Stimulated activated CD4-positive, alpha-beta T cell treated with anti-CD3 and anti-CD28 coated beads, Interleukin-2, amount 100 ng/mL, for 48 hours (primary cell): ENCODE measurements at regions not wholly inside any gene's neighbourhood (a gene's known extent, or its start where the extent isn't known, plus 50 kb on each side); places are given as distances from the start of the nearest gene placed in this dataset.
"Not testable (repeated sequence)": the region's sequence is repeated elsewhere in the genome, so short reads cannot be mapped to it uniquely, and the experiment has no call there.

Experiments
- DNase-seq, 2 donors: peaks; one replicate each; pipeline ENCODE4 v3.0.0-alpha.2; 2020

GRCh38 chr16:22627043-22627442 lies 116.4 kb downstream of the NPIPB5 start:
- DNase-seq = no peak

DNA sequence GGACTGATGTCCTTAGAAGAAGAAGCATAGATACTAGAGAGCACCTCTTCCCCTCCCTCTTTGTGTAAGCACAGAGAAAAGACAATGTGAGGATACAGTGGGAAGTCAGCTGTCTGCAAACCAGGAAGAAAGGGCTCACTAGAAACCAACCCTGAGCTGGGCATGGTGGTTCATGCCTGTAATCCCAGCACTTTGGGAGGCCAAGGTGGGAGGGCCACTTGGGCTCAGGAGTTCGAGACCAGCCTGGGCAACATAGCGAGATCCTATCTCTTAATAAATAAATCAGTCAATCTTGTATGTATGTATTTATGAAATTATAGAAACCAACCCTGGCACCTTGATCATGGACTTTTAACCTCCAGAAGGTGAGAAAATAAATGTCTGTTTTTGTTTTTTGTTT lies 118.3 kb downstream of the NPIPB5 start:
- DNase-seq = no peak

DNA sequence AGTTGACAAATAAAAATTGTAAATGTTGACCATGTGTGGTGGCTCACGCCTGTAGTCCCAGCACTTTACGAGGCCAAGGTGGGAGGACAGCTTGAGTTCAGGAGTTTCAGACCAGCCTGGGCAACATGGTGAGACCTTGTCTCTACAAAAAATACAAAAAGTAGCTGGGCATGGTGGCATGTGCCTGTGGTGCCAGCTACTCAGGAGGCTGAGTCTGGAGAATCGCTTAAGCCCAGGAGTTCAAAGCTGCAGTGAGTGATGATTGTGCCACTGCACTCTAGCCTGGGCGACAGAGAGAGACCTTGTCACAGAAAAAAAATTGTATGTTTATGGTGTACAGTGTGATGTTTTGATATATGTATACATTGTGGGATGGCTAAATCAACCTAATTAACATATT lies 119.6 kb downstream of the NPIPB5 start:
- DNase-seq = no peak

- no peak for DNase-seq
Observed at GRCh38 chr16:22631264-22631663, 120.6 kb downstream of the NPIPB5 start.

DNA sequence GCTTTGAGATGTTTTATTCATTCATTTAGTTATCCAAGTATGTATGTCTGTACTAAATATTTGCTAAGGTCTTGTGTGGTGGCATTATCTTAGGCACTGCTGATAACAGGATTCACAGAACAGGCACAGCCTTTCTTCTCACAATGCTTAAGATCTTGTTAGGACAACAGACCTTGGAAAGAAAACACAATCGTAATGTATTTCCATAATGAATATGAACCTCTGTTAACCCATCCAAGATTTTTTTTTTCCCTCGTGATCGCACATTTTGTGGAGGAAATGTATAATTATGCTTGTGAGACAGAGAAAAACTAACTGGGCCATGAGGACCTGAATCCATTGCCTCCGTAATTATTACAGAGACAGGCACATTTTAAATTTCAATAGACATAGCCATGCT lies 121.9 kb downstream of the NPIPB5 start:
- DNase-seq = no peak

DNA sequence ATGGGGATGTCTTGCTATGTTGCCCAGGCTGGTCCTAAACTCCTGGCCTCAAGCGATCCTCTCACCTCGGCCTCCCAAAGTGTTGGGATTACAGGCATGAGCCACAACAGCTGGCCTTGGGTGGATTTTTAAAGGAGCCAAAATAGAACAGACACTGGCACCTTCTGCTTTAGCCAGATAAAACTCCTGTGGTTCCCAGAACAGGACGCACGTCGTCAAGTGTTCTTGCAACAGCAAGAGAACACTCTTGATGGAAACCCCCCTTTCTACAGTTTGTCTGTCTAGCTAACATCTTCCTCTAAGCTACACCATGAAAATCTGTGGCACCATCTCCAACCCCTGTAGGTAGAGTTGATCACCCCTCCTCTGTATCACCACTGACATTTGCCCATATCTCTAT lies 122.6 kb downstream of the NPIPB5 start:
- DNase-seq = no peak

GRCh38 chr16:22633799-22634198 lies 123.1 kb downstream of the NPIPB5 start:
- no peak for DNase-seq

DNA sequence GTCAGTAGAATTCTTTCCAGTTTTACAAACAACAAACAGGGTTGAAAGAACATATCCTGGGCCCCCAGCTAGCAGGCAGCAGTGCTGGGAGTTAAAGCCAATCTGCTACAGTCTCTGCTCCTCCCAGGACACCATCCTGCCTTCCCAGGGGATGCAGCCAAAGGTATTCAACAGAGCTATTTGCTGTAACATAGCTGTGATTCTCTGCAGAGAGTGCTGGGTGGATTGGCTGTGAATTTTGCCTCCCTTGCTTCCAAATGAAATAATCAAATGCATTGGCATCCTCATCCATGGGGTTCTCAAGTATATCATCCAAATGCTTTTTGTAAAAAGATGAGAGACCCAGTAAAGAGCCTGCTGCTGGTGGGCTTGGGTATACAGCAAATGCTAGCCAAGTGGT lies 124.3 kb downstream of the NPIPB5 start:
- DNase-seq = no peak

DNA sequence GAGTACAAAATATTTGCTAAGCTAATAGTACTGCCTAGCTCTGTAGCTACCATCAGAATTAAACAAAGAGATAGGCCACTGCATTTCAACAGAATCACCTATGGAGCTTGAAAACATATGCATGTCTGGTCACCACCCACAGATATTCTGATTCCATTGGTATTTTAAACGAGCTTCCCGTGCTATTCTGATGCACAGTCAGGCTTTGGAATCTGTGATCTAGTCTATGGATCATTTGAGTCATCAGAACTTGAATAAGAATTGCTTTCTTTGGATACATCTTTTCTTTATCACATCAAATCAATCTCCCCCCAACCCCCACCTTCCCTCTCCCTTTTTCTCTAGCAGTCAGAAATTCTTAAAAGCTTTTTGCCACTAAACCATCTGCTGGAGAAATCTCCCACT lies 124.7 kb downstream of the NPIPB5 start:
- no peak for DNase-seq

DNA sequence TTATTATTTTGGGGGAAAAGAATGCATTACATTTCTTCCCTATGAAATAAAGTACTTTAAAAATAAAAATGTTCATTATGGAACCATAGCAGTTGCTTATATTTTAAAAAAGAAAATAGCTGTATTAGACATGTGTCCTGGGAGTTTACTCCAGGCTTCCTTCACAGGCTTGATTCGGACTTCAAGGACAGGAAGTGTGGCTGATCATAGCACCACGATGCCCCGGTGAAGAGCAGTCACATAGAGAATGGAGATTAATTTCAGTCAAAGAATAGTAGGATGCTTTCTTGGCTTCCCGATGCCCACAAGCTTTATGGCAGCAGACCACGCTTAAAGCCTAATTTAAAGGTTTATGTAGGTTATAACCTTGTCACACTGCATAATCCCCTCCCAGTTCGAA lies 125.1 kb downstream of the NPIPB5 start:
- DNase-seq = no peak

DNA sequence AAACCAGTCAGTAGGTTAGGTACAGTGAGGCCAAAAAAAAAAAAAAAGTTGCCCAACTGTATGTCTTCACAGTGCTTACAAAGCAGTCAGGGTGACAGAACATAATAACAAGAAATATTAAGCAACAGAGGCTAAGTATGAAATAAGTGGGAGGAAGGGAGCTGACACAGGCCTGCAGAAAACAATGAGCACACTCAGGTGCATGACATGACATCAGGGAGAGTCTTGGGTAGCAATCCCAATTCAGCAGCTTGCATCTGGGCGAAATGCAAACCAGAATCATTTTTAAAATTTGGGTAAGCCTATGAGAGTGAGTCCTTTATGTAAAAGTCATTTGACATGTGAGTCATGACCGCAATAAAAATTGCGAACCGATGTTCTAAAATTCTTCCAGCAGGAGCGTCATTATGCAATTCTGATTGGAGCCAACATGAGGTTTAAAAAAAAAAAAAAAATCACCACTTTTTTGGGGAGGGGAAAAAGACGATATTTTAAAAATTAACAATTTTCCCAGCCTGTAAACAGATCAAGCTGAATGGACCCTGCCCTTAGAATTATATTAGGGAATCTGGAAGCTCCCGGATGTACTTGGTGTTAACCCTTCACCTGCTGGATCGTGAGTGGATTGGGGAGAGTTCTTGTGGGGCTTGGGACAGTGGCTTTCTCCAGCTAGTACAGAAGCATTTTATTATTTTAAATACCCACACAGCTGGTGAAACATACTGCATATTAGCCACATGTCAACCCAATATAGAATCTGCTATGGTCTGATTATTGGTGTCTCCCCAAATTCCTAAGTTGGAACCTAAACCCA lies 127.9 kb downstream of the NPIPB5 start:
- DNase-seq = no peak

GRCh38 chr16:22641131-22641628 lies 130.5 kb downstream of the NPIPB5 start:
- no peak for DNase-seq

- DNase-seq = no peak
Observed at GRCh38 chr16:22642416-22643088, 131.9 kb downstream of the NPIPB5 start.

- DNase-seq = not testable (repeated sequence)
Observed at GRCh38 chr16:22643203-22643602, 132.5 kb downstream of the NPIPB5 start.

DNA sequence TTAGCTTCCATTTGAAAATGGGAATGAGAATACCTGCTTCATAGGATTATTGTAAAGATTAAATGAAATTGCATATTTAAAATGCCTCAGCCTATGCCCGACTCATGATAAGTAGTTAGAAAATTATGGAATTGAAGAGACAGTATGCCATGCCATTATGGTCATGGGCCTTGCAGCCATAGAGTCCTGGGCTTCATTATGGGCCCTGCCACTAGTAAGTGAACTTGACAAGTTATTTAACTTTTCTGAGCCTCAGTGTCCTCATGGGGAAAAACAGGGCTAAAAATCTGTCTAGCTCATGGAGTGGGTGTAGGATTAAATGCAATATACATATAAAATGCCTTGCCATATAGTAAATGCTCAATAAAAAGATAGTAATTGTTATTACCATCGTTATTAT lies 133.2 kb downstream of the NPIPB5 start:
- no peak for DNase-seq

GRCh38 chr16:22645868-22646267 lies 135.2 kb downstream of the NPIPB5 start:
- DNase-seq = no peak

DNA sequence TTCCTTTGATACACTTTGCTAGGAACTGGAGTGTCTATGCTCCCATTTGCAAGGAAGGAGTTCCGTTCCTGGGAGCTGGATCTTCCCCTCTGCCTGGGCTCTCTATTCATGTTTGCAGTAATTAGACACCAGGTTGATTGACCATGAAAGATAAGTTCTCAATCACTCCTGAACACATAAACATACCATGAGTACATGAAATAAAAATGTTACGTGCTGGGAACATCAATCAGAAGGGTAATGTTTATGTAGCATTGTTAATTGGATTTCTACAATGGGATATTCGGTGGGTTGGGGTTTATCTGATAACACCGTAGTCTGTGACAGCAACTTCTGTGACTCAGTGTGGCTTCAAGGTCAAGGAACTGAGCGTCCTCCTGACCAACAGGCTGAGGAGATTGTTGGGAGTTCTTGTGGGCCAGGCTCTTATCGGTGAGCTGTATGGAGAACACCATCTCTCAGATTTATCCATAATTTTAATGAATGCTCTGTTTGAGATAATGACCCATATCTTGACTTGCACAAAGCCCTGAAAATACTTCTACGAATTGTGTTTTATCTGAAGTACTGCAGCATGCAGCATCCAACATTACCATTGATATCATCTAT lies 136.4 kb downstream of the NPIPB5 start:
- DNase-seq = no peak

DNA sequence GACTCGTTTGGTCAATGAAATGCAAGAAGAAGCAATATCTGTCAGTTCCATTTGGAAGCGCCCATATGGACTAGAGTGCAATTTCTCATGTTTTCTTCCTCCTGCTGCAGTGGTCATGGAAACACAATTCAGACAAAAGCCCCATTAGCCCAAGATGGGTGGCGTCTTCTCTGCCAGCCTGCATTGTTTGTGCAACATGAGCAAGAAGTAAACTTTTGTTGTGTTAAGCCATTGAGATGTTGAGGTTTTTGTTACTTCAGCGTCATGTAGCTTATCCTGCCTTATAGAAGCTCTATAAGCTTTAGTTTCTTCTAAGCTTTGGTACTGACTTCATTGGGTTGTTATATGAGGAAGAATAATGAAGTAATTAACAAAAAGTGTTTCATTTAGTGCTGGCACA lies 137.4 kb downstream of the NPIPB5 start:
- no peak for DNase-seq

- DNase-seq = no peak
Observed at GRCh38 chr16:22648941-22649340, 138.2 kb downstream of the NPIPB5 start.

DNA sequence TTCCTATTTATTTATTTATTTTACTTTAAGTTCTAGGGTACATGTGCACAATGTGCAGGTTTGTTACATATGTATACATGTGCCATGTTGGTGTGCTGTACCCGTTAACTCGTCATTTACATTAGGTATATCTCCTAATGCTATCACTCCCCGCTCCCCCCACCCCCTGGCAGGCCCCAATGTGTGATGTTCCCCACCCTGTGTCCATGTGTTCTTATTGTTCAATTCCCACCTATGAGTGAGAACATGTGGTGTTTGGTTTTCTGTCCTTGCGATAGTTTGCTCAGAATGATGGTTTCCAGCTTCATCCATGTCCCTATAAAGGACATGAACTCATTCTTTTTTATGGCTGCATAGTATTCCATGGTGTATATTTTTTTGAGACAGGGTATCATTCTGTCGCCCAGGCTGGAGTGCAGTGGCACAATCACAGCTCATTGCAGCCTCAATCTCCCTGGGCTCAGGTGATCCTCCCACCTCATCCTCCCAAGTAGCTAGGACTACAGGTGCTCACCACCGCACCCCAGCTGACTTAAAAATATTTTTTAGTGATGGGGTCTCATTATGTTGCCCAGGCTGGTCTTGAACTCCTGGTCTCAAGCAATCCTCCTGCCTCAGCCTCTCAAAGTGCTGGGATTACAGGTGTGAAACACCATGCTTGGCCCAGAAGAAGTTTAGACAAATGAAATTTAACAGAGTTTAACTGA lies 140.6 kb downstream of the NPIPB5 start:
- DNase-seq = not testable (repeated sequence)

- no peak for DNase-seq
Observed at GRCh38 chr16:22652463-22652845, 141.8 kb downstream of the NPIPB5 start.

- no peak for DNase-seq
Observed at GRCh38 chr16:22653876-22654275, 143.2 kb downstream of the NPIPB5 start.

- DNase-seq = not testable (repeated sequence)
Observed at GRCh38 chr16:22656573-22656972, 145.9 kb downstream of the NPIPB5 start.
